Loucy (cell line): ENCODE measurements at regions not wholly inside any gene's neighbourhood (a gene's known extent, or its start where the extent isn't known, plus 50 kb on each side); places are given as distances from the start of the nearest gene placed in this dataset.

ENCODE experiments used
- CTCF ChIP-seq: fragments of 200-600 bp; sonication (generic); conservative IDR thresholded peaks from 2 replicates; pipeline ENCODE4 v1.5.1; 2014; ENCODE audit warnings: mild to moderate bottlenecking, antibody characterized with exemption, low read length
- EZH2phosphoT487 ChIP-seq: fragments of 200-600 bp; IDR thresholded peaks from 2 replicates; pipeline ENCODE4 v1.6.1; 2018; ENCODE audit warnings: antibody characterized with exemption, mild to moderate bottlenecking, moderate library complexity, borderline replicate concordance

DNA sequence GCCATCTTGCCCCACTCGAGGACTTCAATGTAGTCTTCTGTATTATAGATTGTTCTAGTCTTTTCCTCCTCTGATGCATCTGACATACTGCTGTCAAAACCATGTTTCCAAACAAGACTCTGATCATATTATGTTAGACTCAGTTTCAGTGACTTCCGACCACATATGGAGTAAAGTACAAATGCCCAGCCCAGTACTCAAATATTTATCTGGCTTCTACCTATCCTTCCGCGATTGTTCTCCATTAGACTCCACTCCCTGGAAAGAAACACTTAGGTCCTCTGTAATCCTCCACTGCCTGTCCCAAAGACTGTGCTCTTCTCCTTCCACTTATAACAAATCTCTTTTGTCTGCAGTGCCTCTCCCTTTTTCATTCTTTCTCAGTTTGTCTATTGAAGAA, 439.5 kb downstream of the EFNB2 start:
- no peak for TF ChIP-seq CTCF
- TF ChIP-seq EZH2phosphoT487: no peak
